GM23248 (cell line): ENCODE measurements at regions not wholly inside any gene's neighbourhood (a gene's known extent, or its start where the extent isn't known, plus 50 kb on each side); places are given as distances from the start of the nearest gene placed in this dataset.

Experiments
- DNase-seq: peaks from one replicate; pipeline ENCODE4 v3.0.0-alpha.2; 2015
- H2AFZ ChIP-seq: fragments of 200-600 bp; sonication (generic); 2 replicates; pipeline ENCODE4 v1.6.1; 2016; ENCODE audit warnings: antibody characterized with exemption
- H3F3A ChIP-seq: fragments of 200-600 bp; sonication (generic); 2 replicates; pipeline ENCODE4 v1.6.1; 2016; ENCODE audit warnings: mild to moderate bottlenecking, antibody characterized with exemption, mixed run types; ENCODE audit not compliant: insufficient read depth
- H3K27ac ChIP-seq: fragments of 200-600 bp; sonication (generic); 2 replicates; pipeline ENCODE4 v1.5.1; 2016; ENCODE audit warnings: mild to moderate bottlenecking
- H3K27me3 ChIP-seq: fragments of 200-600 bp; sonication (generic); replicated peaks from 2 replicates; pipeline ENCODE4 v1.6.1; 2016; ENCODE audit warnings: mild to moderate bottlenecking; ENCODE audit not compliant: insufficient read depth
- H3K36me3 ChIP-seq: fragments of 200-600 bp; sonication (generic); 2 replicates; pipeline ENCODE4 v1.6.1; 2016; ENCODE audit warnings: low read depth, mild to moderate bottlenecking
- H3K4me1 ChIP-seq: fragments of 200-600 bp; sonication (generic); 2 replicates; pipeline ENCODE4 v1.6.1; 2016; ENCODE audit warnings: mild to moderate bottlenecking; ENCODE audit not compliant: insufficient read depth
- H3K4me2 ChIP-seq: fragments of 200-600 bp; sonication (generic); one replicate; pipeline ENCODE4 v1.6.1; 2016; ENCODE audit warnings: mild to moderate bottlenecking; ENCODE audit not compliant: unreplicated experiment
- H3K4me3 ChIP-seq: fragments of 200-600 bp; sonication (generic); 2 replicates; pipeline ENCODE4 v1.5.1; 2016; ENCODE audit warnings: mild to moderate bottlenecking
- H3K79me2 ChIP-seq: fragments of 200-600 bp; sonication (generic); 2 replicates; pipeline ENCODE4 v1.6.1; 2016; ENCODE audit warnings: mild to moderate bottlenecking; ENCODE audit not compliant: insufficient read depth
- H3K9ac ChIP-seq: fragments of 200-600 bp; sonication (generic); 2 replicates; pipeline ENCODE4 v1.6.1; 2016; ENCODE audit warnings: mild to moderate bottlenecking
- H3K9me2 ChIP-seq: fragments of 200-600 bp; sonication (generic); 2 replicates; pipeline ENCODE4 v1.6.1; 2016; ENCODE audit warnings: mixed run types, mild to moderate bottlenecking, moderate library complexity; ENCODE audit not compliant: insufficient read depth
- H3K9me3 ChIP-seq: fragments of 200-600 bp; sonication (generic); one replicate; pipeline ENCODE4 v1.6.1; 2017; ENCODE audit warnings: low read depth
- H4K20me1 ChIP-seq: fragments of 200-600 bp; sonication (generic); 2 replicates; pipeline ENCODE4 v1.6.0; 2016; ENCODE audit not compliant: insufficient read depth
- EZH2 ChIP-seq: fragments of 200-600 bp; sonication (generic); IDR thresholded peaks from 2 replicates; pipeline ENCODE4 v1.6.1; 2018; ENCODE audit warnings: antibody characterized with exemption, mild to moderate bottlenecking; ENCODE audit not compliant: insufficient read depth, poor library complexity, severe bottlenecking
- EZH2phosphoT487 ChIP-seq: fragments of 200-600 bp; sonication (generic); IDR thresholded peaks from 2 replicates; pipeline ENCODE4 v1.6.1; 2018; ENCODE audit warnings: antibody characterized with exemption, moderate library complexity, mild to moderate bottlenecking, low read depth; ENCODE audit not compliant: insufficient read depth
- WGBS, 2 experiments: methylation state at CpG; one replicate each; pipeline ENCODE4 v1.1.6; 2015 to 2017; ENCODE audit warnings: low lambda C conversion rate in 2 of 2, low coverage in 1 of 2; ENCODE audit errors: missing lambda C conversion rate in 2 of 2; 5-methylcytosine and 5-hydroxymethylcytosine counted together
- in situ Hi-C: fragments of 300-500 bp; cut with MboI; formaldehyde crosslinking; loops from 2 replicates; pipeline ENCODE4 v1.15.0; 2020

DNA sequence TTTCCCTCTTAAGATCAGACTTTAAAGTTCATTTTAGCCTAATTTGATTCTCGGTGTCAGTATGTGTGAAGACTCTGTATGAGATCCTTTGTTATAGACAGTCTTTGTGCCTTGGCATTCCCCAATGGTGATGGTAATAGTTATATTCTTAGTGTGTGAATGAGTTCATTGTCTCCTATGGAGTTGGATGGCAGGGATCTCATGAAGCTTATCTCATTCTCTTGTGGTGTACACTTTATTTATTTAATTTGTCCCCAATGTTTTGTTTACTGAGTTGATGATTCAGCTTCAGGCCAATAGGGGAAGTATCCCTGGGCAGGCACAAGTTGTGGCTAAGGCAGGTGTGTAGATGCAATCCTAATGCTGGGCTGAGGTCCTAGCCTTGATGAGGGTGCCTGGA, 222.0 kb upstream of the DPPA4 start:
- 17 to 30% methylated on average over 1 of the region's 1 CpG for WGBS, 2 experiments
- H3K79me2 ChIP-seq: no peaks in the 10 kb centered on the region
- no peaks in the 10 kb centered on the region for H4K20me1 ChIP-seq
- H3K27me3 ChIP-seq: no peaks in the 10 kb centered on the region
- H3K9me2 ChIP-seq: no peaks in the 10 kb centered on the region; the same call in 1 of the 2 replicates
- no peak overlapping the region for H3K27ac ChIP-seq
- no peaks in the 10 kb centered on the region for H3K4me1 ChIP-seq
- in situ Hi-C loops: no loop called here
- no peaks in the 10 kb centered on the region for H3F3A ChIP-seq
- TF ChIP-seq EZH2: no peak
- no peak for TF ChIP-seq EZH2phosphoT487
- H3K36me3 ChIP-seq: no peaks in the 10 kb centered on the region
- H3K9me3 ChIP-seq: no peaks in the 10 kb centered on the region
- no peak overlapping the region for H3K4me2 ChIP-seq
- DNase-seq: no peak
- H2AFZ ChIP-seq: no peak overlapping the region
- no peak overlapping the region for H3K4me3 ChIP-seq
- no peak overlapping the region for H3K9ac ChIP-seq

GRCh38 chr3:109563149-109563548, 225.8 kb upstream of the DPPA4 start:
- no peak for TF ChIP-seq EZH2
- no peak for TF ChIP-seq EZH2phosphoT487
- Histone ChIP-seq H2AFZ (no peak overlapping the region), H3K79me2 (no peaks in the 10 kb centered on the region), H3K27ac (no peak overlapping the region), H3F3A (no peaks in the 10 kb centered on the region), H3K27me3 (no peaks in the 10 kb centered on the region), H3K9me2 (no peaks in the 10 kb centered on the region; the same call in 1 of the 2 replicates), H3K4me2 (no peak overlapping the region), H3K9ac (no peak overlapping the region), H3K4me1 (no peaks in the 10 kb centered on the region), H3K36me3 (no peaks in the 10 kb centered on the region), H3K9me3 (no peaks in the 10 kb centered on the region), H4K20me1 (no peaks in the 10 kb centered on the region), H3K4me3 (no peak overlapping the region)
- in situ Hi-C loops: no loop called here
- WGBS, 2 experiments: 32 to 38% methylated on average over 7 of the region's 7 CpGs
- no peak for DNase-seq

DNA sequence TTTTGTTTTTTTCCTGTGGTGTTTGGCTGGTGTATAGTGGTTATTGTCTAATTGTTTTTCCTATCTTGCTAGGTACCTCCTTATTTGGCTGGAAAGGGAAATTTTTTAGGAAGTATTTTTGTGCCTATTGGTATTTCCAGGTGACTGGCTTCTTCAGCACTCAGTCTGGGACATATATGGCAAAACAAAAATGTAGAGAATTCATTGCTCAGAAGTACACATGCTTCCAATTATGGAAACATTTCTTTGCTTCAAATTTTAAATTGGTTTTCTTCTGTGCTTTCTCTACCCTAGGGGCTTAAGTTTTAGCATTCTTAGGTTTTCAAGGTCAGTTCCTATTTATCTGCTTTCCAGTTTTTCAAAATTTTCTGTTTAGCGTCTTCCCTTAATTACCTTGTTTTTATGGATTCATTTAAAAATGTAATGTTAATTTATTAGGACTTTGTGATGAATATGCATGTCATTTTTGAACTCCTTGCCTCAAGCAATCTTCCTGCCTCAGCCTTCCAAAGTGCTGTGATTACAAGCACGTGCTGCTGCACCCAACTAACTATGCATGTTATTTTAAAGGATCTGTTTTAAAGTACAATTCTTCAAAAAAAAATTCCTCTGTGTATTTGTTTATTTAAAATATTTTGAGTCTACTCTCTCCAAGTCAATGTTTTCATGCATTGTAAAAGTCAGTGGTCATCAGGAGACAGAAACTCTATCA, 231.9 kb upstream of the DPPA4 start:
- Histone ChIP-seq H3K9me2 (no peaks in the 10 kb centered on the region; the same call in 1 of the 2 replicates), H3F3A (no peaks in the 10 kb centered on the region), H3K9ac (no peak overlapping the region), H4K20me1 (no peaks in the 10 kb centered on the region), H3K4me3 (no peak overlapping the region), H3K9me3 (no peaks in the 10 kb centered on the region), H3K27ac (no peak overlapping the region), H3K27me3 (no peaks in the 10 kb centered on the region), H3K4me2 (no peak overlapping the region), H3K4me1 (no peaks in the 10 kb centered on the region), H2AFZ (no peak overlapping the region), H3K79me2 (no peaks in the 10 kb centered on the region), H3K36me3 (no peaks in the 10 kb centered on the region)
- TF ChIP-seq EZH2phosphoT487: no peak
- no peak for TF ChIP-seq EZH2
- in situ Hi-C loops: no loop called here
- WGBS, 2 experiments: 3 to 9% methylated on average over 2 of the region's 2 CpGs
- no peak for DNase-seq

GRCh38 chr3:109570408-109570807, 233.1 kb upstream of the DPPA4 start:
- H3K27me3 ChIP-seq: no peaks in the 10 kb centered on the region
- H3K9me2 ChIP-seq: no peaks in the 10 kb centered on the region
- no peak overlapping the region for H3K4me2 ChIP-seq
- DNase-seq: no peak
- WGBS, 2 experiments: 43% methylated on average over 2 of the region's 2 CpGs
- no peaks in the 10 kb centered on the region for H4K20me1 ChIP-seq
- in situ Hi-C loops: no loop called here
- H3K36me3 ChIP-seq: no peaks in the 10 kb centered on the region
- no peak overlapping the region for H3K4me3 ChIP-seq
- no peaks in the 10 kb centered on the region for H3K79me2 ChIP-seq
- no peaks in the 10 kb centered on the region for H3F3A ChIP-seq
- no peak overlapping the region for H3K9ac ChIP-seq
- no peaks in the 10 kb centered on the region for H3K4me1 ChIP-seq
- H2AFZ ChIP-seq: no peak overlapping the region
- TF ChIP-seq EZH2 (no peak), EZH2phosphoT487 (no peak)
- H3K27ac ChIP-seq: no peak overlapping the region
- H3K9me3 ChIP-seq: no peaks in the 10 kb centered on the region
